Right atrium auricular region (tissue), 2 donors: ENCODE measurements at regions not wholly inside any gene's neighbourhood (a gene's known extent, or its start where the extent isn't known, plus 50 kb on each side); places are given as distances from the start of the nearest gene placed in this dataset.

ENCODE experiments used
- DNase-seq: peaks from one replicate; pipeline ENCODE4 v3.0.0-alpha.2; 2019; ENCODE audit warnings: low spot score
- H3K27ac ChIP-seq, 2 donors: fragments of 200-600 bp; sonication (generic); 1 replicate in 1 of 2; 2 replicates in 1 of 2; pipeline ENCODE4 v1.5.1; 2016 to 2019
- H3K27me3 ChIP-seq, 2 donors: fragments of 200-600 bp; sonication (generic); one replicate each; pipeline versions ENCODE4 v1.5.1 to v1.6.0; 2017 to 2019
- H3K36me3 ChIP-seq: fragments of 200-600 bp; sonication (generic); one replicate; pipeline ENCODE4 v1.5.1; 2016
- H3K4me1 ChIP-seq, 2 donors: fragments of 200-600 bp; sonication (generic); one replicate each; pipeline versions ENCODE4 v1.5.1 to v1.6.0; 2017 to 2019
- H3K4me3 ChIP-seq, 2 donors: fragments of 200-600 bp; sonication (generic); 1 replicate in 1 of 2; 2 replicates in 1 of 2; pipeline ENCODE4 v1.5.1; 2017 to 2019; ENCODE audit warnings: mild to moderate bottlenecking in 1 of 2, moderate library complexity in 1 of 2
- H3K9me3 ChIP-seq, 2 donors: fragments of 200-600 bp; sonication (generic); one replicate each; pipeline ENCODE4 v1.5.1; 2019
- TF ChIP-seq, protein P1 (sequence below), 2 donors: fragments of 200-600 bp; sonication (generic); IDR thresholded peaks; one replicate each; pipeline ENCODE4 v1.5.1; 2019; ENCODE audit warnings: antibody characterized with exemption in 2 of 2

GRCh38 chr2:160609346-160609745 is 115.7 kb upstream of the RBMS1 start:
- TF ChIP-seq, protein P1, sequence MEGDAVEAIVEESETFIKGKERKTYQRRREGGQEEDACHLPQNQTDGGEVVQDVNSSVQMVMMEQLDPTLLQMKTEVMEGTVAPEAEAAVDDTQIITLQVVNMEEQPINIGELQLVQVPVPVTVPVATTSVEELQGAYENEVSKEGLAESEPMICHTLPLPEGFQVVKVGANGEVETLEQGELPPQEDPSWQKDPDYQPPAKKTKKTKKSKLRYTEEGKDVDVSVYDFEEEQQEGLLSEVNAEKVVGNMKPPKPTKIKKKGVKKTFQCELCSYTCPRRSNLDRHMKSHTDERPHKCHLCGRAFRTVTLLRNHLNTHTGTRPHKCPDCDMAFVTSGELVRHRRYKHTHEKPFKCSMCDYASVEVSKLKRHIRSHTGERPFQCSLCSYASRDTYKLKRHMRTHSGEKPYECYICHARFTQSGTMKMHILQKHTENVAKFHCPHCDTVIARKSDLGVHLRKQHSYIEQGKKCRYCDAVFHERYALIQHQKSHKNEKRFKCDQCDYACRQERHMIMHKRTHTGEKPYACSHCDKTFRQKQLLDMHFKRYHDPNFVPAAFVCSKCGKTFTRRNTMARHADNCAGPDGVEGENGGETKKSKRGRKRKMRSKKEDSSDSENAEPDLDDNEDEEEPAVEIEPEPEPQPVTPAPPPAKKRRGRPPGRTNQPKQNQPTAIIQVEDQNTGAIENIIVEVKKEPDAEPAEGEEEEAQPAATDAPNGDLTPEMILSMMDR (IDR thresholded peaks at IDR 0.05): no peak
- no peaks in the 10 kb centered on the region for H3K27me3 ChIP-seq
- no peaks in the 10 kb centered on the region for H3K36me3 ChIP-seq
- no peak overlapping the region for H3K27ac ChIP-seq
- no peak overlapping the region for H3K4me3 ChIP-seq
- peaks cover 0 to 6% of the 10 kb centered on the region in 2 donors for H3K4me1 ChIP-seq
- no peaks in the 10 kb centered on the region for H3K9me3 ChIP-seq
- no peak for DNase-seq

GRCh38 chr2:160610041-160610440 is 116.4 kb upstream of the RBMS1 start:
- Histone ChIP-seq H3K4me3 (no peak overlapping the region), H3K27me3 (no peaks in the 10 kb centered on the region)
- DNase-seq: no peak

GRCh38 chr2:160612266-160612856 is 118.8 kb upstream of the RBMS1 start:
- H3K4me3 ChIP-seq: no peak overlapping the region
- H3K4me1 ChIP-seq: peaks cover 0 to 6% of the 10 kb centered on the region in 2 donors
- no peaks in the 10 kb centered on the region for H3K36me3 ChIP-seq
- no peaks in the 10 kb centered on the region for H3K27me3 ChIP-seq
- no peak overlapping the region for H3K27ac ChIP-seq
- peaks cover 0 to 18% of the 10 kb centered on the region in 2 donors for H3K9me3 ChIP-seq
- TF ChIP-seq, protein P1 (IDR thresholded peaks at IDR 0.05): no peak
- no peak for DNase-seq

More at GRCh38 chr2:160610041-160610440, 116.4 kb upstream of the RBMS1 start:
- no peak overlapping the region for H3K27ac ChIP-seq
- TF ChIP-seq, protein P1 (IDR thresholded peaks at IDR 0.05): no peak
- H3K36me3 ChIP-seq: no peaks in the 10 kb centered on the region
- no peaks in the 10 kb centered on the region for H3K9me3 ChIP-seq
- peaks cover 0 to 6% of the 10 kb centered on the region in 2 donors for H3K4me1 ChIP-seq

DNA sequence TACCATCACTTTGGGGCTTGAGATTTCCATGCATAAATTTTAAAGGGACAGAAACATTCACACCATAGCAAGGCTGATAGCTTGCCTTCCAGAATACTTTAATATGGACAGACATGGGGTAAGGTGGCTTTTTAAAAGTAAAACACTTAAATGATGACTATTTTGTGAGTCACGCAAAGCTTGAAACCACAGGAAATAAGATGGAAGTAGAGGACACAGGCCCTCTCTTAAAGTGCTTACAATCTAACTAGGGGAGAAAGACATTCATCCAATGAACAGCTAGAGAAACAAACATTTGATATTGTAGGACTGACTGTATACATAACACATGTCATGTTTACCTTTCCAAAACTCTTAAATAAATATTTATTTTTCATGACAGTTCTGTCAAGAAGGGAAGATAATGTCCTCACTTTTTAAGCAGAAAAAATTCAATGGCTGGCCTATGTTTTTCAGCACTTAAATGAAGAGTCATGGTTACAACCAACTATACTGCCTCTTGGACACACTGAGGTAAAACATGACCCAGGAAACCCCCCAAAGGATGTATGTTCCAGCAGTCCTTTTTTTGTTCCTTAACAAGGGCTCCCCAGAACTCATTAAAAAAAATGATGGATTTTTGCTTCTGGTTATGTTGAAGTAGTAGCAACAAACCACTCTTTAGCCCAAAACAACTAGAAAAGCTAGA is 120.0 kb upstream of the RBMS1 start:
- TF ChIP-seq, protein P1 (IDR thresholded peaks at IDR 0.05): no peak
- Histone ChIP-seq H3K4me3 (no peak overlapping the region), H3K27me3 (no peaks in the 10 kb centered on the region), H3K27ac (no peak overlapping the region), H3K9me3 (peaks cover 0 to 18% of the 10 kb centered on the region in 2 donors), H3K36me3 (no peaks in the 10 kb centered on the region), H3K4me1 (peaks cover 0 to 4% of the 10 kb centered on the region in 2 donors)
- no peak for DNase-seq

DNA sequence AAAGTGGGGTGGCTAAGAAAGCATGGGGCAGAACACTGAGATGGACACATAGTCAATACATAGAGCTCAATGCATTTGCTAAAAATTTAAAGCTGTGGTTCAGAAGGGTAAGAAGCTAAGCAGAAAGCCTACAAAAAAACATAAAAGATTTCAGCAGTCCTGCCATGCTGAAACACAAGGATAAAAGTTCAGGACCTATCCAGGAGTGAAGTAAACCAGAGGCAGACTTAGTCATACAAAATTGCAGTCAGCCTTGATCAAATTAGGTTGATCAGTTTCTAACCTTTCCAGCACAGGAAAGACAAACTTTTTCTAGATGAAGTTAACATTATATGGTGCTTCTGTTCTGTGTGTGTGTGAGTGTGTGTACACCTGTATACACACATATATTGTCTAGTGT is 120.8 kb upstream of the RBMS1 start:
- no peak for DNase-seq
- H3K36me3 ChIP-seq: no peaks in the 10 kb centered on the region
- no peak overlapping the region for H3K4me3 ChIP-seq
- TF ChIP-seq, protein P1 (IDR thresholded peaks at IDR 0.05): no peak
- no peaks in the 10 kb centered on the region for H3K4me1 ChIP-seq
- peaks cover 0 to 18% of the 10 kb centered on the region in 2 donors for H3K9me3 ChIP-seq
- no peaks in the 10 kb centered on the region for H3K27me3 ChIP-seq
- H3K27ac ChIP-seq: no peak overlapping the region
